ENCODE measurements at regions not wholly inside any gene's neighbourhood (a gene's known extent, or its start where the extent isn't known, plus 50 kb on each side); places are given as distances from the start of the nearest gene placed in this dataset.

- no peak for TF ChIP-seq POLR2A (IDR thresholded peaks at IDR 0.05; ENCODE audit: low read depth, low read length)
- no peak for TF ChIP-seq POLR2AphosphoS5 (IDR thresholded peaks at IDR 0.05; ENCODE audit: low read depth, low read length)
- TF ChIP-seq TAF1 (IDR thresholded peaks at IDR 0.05; ENCODE audit: low read depth, low read length): no peak
- TF ChIP-seq POU2F2 (IDR thresholded peaks at IDR 0.05; ENCODE audit: low read depth, low read length): no peak
Measured at GRCh38 chr18:2337552-2338141, 233.7 kb downstream of the METTL4 start.

Measured in GM12891 (cell line).